ENCODE measurements at regions not wholly inside any gene's neighbourhood (a gene's known extent, or its start where the extent isn't known, plus 50 kb on each side); places are given as distances from the start of the nearest gene placed in this dataset.

- Histone ChIP-seq H3K79me2 (ENCODE audit: low read length) (no peaks in the 10 kb centered on the region), H3K9ac (ENCODE audit: low read length) (no peak overlapping the region), H3K4me2 (ENCODE audit: low read length) (no peak overlapping the region), H3K4me1 (ENCODE audit: low read length) (peaks cover 42% of the 10 kb centered on the region), H3K27ac (ENCODE audit: low read length) (no peak overlapping the region), H3K4me3 (ENCODE audit: low read length) (no peak overlapping the region), H3K27me3 (ENCODE audit: low read depth, low read length) (peaks cover 4% of the 10 kb centered on the region; the same call in 1 of the 2 replicates), H3K36me3 (replicated peaks; ENCODE audit: low read depth, low read length) (no peaks in the 10 kb centered on the region), H2AFZ (ENCODE audit: low read depth, low read length) (no peak overlapping the region), H3K9me3 (ENCODE audit: insufficient read depth, low read length) (no peaks in the 10 kb centered on the region), H4K20me1 (ENCODE audit: insufficient read depth, low read length) (no peaks in the 10 kb centered on the region)
- TF ChIP-seq CTCF (IDR thresholded peaks at IDR 0.05; ENCODE audit: low read depth, low read length), result no peak
- no peak for TF ChIP-seq EZH2phosphoT487 (IDR thresholded peaks at IDR 0.05; ENCODE audit: low read depth)
Observed at GRCh38 chr10:88074971-88075370, 211.5 kb downstream of the PTEN start.

GRCh38 chr10:88076027-88076880, 212.8 kb downstream of the PTEN start:
- H3K4me2 ChIP-seq (ENCODE audit: low read length), result peak overlapping the region; percentile 30; the same call in 1 of the 2 replicates

GRCh38 chr10:88077977-88078376, 214.6 kb downstream of the PTEN start:
- no peak overlapping the region for H3K4me3 ChIP-seq (ENCODE audit: low read length)
- H3K79me2 ChIP-seq (ENCODE audit: low read length), result no peaks in the 10 kb centered on the region
- H3K9me3 ChIP-seq (ENCODE audit: insufficient read depth, low read length), result no peaks in the 10 kb centered on the region
- H3K27ac ChIP-seq (ENCODE audit: low read length), result no peak overlapping the region
- no peaks in the 10 kb centered on the region for H4K20me1 ChIP-seq (ENCODE audit: insufficient read depth, low read length)
- peaks cover 48% of the 10 kb centered on the region for H3K4me1 ChIP-seq (ENCODE audit: low read length)
- H3K9ac ChIP-seq (ENCODE audit: low read length), result no peak overlapping the region
- peaks cover 3% of the 10 kb centered on the region; the same call in 1 of the 2 replicates for H3K27me3 ChIP-seq (ENCODE audit: low read depth, low read length)
- H2AFZ ChIP-seq (ENCODE audit: low read depth, low read length), result no peak overlapping the region
- no peaks in the 10 kb centered on the region for H3K36me3 ChIP-seq (replicated peaks; ENCODE audit: low read depth, low read length)
- TF ChIP-seq CTCF (IDR thresholded peaks at IDR 0.05; ENCODE audit: low read depth, low read length), result no peak
- no peak for TF ChIP-seq EZH2phosphoT487 (IDR thresholded peaks at IDR 0.05; ENCODE audit: low read depth)
- H3K4me2 ChIP-seq (ENCODE audit: low read length), result no peak overlapping the region

More at GRCh38 chr10:88076027-88076880, 212.8 kb downstream of the PTEN start:
- H3K9me3 ChIP-seq (ENCODE audit: insufficient read depth, low read length), result no peaks in the 10 kb centered on the region
- H2AFZ ChIP-seq (ENCODE audit: low read depth, low read length), result no peak overlapping the region
- no peak for TF ChIP-seq CTCF (IDR thresholded peaks at IDR 0.05; ENCODE audit: low read depth, low read length)
- TF ChIP-seq EZH2phosphoT487 (IDR thresholded peaks at IDR 0.05; ENCODE audit: low read depth), result no peak
- peaks cover 42% of the 10 kb centered on the region for H3K4me1 ChIP-seq (ENCODE audit: low read length)
- H3K9ac ChIP-seq (ENCODE audit: low read length), result no peak overlapping the region
- peaks cover 4% of the 10 kb centered on the region; the same call in 1 of the 2 replicates for H3K27me3 ChIP-seq (ENCODE audit: low read depth, low read length)
- H3K79me2 ChIP-seq (ENCODE audit: low read length), result no peaks in the 10 kb centered on the region
- no peaks in the 10 kb centered on the region for H3K36me3 ChIP-seq (replicated peaks; ENCODE audit: low read depth, low read length)
- no peaks in the 10 kb centered on the region for H4K20me1 ChIP-seq (ENCODE audit: insufficient read depth, low read length)
- no peak overlapping the region for H3K27ac ChIP-seq (ENCODE audit: low read length)
- no peak overlapping the region for H3K4me3 ChIP-seq (ENCODE audit: low read length)

- Histone ChIP-seq H2AFZ (ENCODE audit: low read depth, low read length) (no peak overlapping the region), H3K4me1 (ENCODE audit: low read length) (peaks cover 60% of the 10 kb centered on the region), H3K4me2 (ENCODE audit: low read length) (peak overlapping the region; percentile 72), H4K20me1 (ENCODE audit: insufficient read depth, low read length) (no peaks in the 10 kb centered on the region), H3K9ac (ENCODE audit: low read length) (peak overlapping the region; percentile 12; the same call in 1 of the 2 replicates), H3K79me2 (ENCODE audit: low read length) (no peaks in the 10 kb centered on the region), H3K27ac (ENCODE audit: low read length) (no peak overlapping the region), H3K27me3 (ENCODE audit: low read depth, low read length) (no peaks in the 10 kb centered on the region; the same call in 1 of the 2 replicates), H3K4me3 (ENCODE audit: low read length) (peak overlapping the region; percentile 31), H3K9me3 (ENCODE audit: insufficient read depth, low read length) (no peaks in the 10 kb centered on the region), H3K36me3 (replicated peaks; ENCODE audit: low read depth, low read length) (no peaks in the 10 kb centered on the region)
- TF ChIP-seq EZH2phosphoT487 (IDR thresholded peaks at IDR 0.05; ENCODE audit: low read depth) (no peak), CTCF (IDR thresholded peaks at IDR 0.05; ENCODE audit: low read depth, low read length) (no peak)
Observed at GRCh38 chr10:88080213-88080612, 216.8 kb downstream of the PTEN start.
